GM10248 (cell line): ENCODE measurements at regions not wholly inside any gene's neighbourhood (a gene's known extent, or its start where the extent isn't known, plus 50 kb on each side); places are given as distances from the start of the nearest gene placed in this dataset.
A peak's percentile ranks its signal among the peaks of the same experiment; 100 is the strongest.

Experiments
- CTCF ChIA-PET: fragments of 300-600 bp; sonication (Branson Sonifier 250); formaldehyde crosslinking; extraction: SDS; loops from one replicate; lab custom pipeline; 2021; ENCODE audit warnings: antibody characterized with exemption; lab: Yijun Ruan, JAX
- POLR2A ChIA-PET: fragments of 350-650 bp; sonication (Branson Sonifier 250); formaldehyde crosslinking; extraction: SDS; loops from one replicate; lab custom pipeline; 2020; ENCODE audit warnings: antibody characterized with exemption; lab: Yijun Ruan, JAX
- DNase-seq: peaks from one replicate; pipeline ENCODE4 v3.0.0; 2012; ENCODE audit errors: extremely low spot score
- CTCF ChIP-seq: IDR thresholded peaks from 2 replicates; pipeline ENCODE4 v1.5.1; 2012; ENCODE audit warnings: mild to moderate bottlenecking, low read depth; ENCODE audit errors: extremely low read depth, missing control alignments, control extremely low read depth

DNA sequence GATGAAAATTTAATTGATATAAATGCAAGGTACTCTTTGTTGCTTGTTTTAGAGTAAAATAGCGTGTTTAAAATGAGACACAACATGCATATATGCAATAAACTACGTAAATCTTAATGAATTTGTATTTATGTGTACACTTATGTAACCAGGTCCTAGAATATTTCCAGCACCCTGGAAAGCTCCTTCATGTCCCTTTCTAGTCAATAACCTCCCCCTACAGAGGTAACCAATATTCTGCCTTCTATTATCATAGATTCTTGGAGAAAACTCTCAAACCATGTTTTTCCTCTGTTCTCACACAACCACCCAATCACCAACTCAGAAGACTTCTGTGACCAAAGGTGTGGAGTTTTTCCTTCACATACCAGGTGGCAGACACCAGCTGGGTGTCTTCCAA is 79.6 kb upstream of the THUMPD2 start:
- POLR2A ChIA-PET = no interaction called here
- no peak for TF ChIP-seq CTCF
- CTCF ChIA-PET = interaction anchor here (1.6 kb wide), 1 partner anchor 21 kb away, joined by 3 read pairs; no protein-coding TSS in a partner anchor
- DNase-seq = no peak

GRCh38 chr2:39855856-39856255 is 76.8 kb upstream of the THUMPD2 start:
- CTCF ChIA-PET = interaction anchor here (1.2 to 2.3 kb wide), 4 partner anchors 9 to 28 kb away, joined by 3 to 9 read pairs (median 4); no protein-coding TSS in a partner anchor
- POLR2A ChIA-PET = no interaction called here
- no peak for TF ChIP-seq CTCF
- no peak for DNase-seq

DNA sequence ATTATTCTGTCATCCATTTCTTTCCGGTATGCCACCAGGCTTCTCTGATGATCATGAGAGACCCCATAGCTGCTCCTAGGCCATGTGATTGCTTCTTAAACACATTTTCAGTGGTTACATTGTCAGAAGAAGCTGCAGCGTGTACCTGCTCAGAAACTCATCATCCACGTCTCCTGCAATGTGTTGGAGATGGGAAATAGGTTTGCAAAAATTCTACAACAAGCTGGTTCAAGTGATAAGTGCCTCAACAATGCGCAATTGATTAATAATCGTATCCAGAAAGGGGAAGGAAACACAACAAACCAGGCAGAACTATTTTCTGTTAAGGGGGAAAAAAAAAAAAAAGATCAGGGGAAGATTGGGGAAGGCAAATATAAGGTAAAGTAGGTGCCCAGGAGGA is 75.7 kb upstream of the THUMPD2 start:
- POLR2A ChIA-PET = no interaction called here
- CTCF ChIA-PET = interaction anchor here (1.2 to 2.3 kb wide), 3 partner anchors 8 to 17 kb away, joined by 3 to 9 read pairs (median 5); no protein-coding TSS in a partner anchor
- TF ChIP-seq CTCF = no peak
- DNase-seq = no peak

GRCh38 chr2:39852831-39853230 is 73.8 kb upstream of the THUMPD2 start:
- DNase-seq = no peak
- no peak for TF ChIP-seq CTCF
- CTCF ChIA-PET = no interaction called here
- POLR2A ChIA-PET = no interaction called here

DNA sequence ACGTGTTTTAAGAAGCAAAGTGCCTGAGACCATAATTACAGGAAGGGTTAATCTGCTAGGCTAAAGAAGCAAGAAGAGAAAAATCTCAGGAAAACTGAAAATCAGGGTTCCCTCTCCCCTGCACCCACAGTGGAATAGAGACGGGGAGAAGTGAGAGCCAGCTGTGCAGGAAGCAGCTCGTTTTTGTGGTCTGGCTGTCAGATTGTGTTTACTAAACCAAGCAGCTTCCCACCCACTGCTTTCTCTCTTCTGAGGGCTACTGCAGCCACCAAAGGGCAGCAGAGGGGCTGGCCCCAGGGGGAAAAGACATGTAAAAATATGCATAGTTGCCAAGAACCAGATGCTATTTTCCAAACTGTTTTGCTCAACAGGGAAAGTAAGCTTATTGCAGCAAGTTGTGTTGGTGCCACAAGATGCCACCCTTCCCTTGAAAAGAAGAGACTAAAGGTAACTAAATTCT is 72.6 kb upstream of the THUMPD2 start:
- CTCF ChIA-PET = interaction anchor here (1.0 to 1.4 kb wide), 2 partner anchors 14 to 31 kb away, joined by 3 to 10 read pairs; no protein-coding TSS in a partner anchor
- TF ChIP-seq CTCF = no peak
- POLR2A ChIA-PET = no interaction called here
- peak; percentile 34 for DNase-seq

DNA sequence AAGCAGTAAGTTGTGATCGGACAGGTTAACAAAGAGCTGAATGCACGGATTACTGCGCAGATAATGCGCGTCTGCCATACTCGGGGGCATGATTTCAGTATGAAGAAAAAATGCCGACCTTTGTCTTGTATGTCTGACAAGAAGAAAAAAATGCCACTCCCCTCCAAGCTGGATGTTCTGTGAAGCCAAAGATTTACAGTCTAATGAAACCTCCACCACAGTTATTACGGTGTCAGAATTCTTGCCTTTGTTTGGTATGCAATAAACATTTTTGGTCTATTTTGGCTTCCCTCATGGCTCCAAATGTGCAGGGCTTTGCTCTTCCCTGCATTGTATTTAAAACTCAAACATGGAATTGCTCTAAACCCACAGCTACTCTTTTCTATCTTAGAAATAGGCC is 72.2 kb upstream of the THUMPD2 start:
- DNase-seq = no peak
- TF ChIP-seq CTCF = no peak
- ChIA-PET POLR2A (no interaction called here), CTCF (interaction anchor here (1.0 to 1.4 kb wide), 2 partner anchors 14 to 30 kb away, joined by 3 to 10 read pairs; no protein-coding TSS in a partner anchor)
